ENCODE measurements at regions not wholly inside any gene's neighbourhood (a gene's known extent, or its start where the extent isn't known, plus 50 kb on each side); places are given as distances from the start of the nearest gene placed in this dataset.

DNA sequence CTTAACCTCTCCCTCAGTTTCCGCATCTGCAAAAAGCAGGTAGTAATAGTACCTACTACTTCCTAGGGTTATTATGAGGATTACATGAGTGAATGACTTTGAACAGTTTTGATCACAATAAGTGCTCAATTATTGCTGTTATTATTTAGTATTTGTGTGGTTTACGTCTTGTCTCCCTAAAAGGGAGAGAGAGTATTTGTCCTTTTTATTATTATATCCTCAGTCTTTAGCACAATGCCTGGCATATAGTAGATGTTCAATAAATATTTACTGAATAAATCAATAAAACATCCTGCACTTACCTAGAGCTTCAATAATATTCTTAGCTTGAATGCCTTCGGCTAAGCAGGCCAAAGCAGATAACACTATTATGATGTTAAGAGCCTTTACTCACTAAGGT is 160.0 kb downstream of the TANC2 start:
- Mint-ChIP-seq H3K27me3 (no peaks in the 10 kb centered on the region), H3K27ac (no peak overlapping the region), H3K4me3 (no peak overlapping the region), H3K9me3 (peaks cover 0 to 2% (median 0%) of the 10 kb centered on the region in 8 donors), H3K4me1 (no peaks in the 10 kb centered on the region), H3K36me3 (peaks cover 2 to 4% of the 10 kb centered on the region in 2 donors)
- ChIA-PET CTCF (ENCODE audit: partially characterized antibody) (no interaction called here), POLR2A (ENCODE audit: partially characterized antibody) (no interaction called here)
- Histone ChIP-seq H3K27me3 (ENCODE audit: insufficient read depth, low read length) (no peaks in the 10 kb centered on the region), H3K36me3 (ENCODE audit: insufficient read depth, low read length) (no peaks in the 10 kb centered on the region), H3K9me3 (ENCODE audit: control insufficient read depth in 1 of 2, low read length in 2 of 2) (no peaks in the 10 kb centered on the region), H3K4me1 (ENCODE audit: insufficient read depth, low read length) (no peaks in the 10 kb centered on the region), H3K4me3 (ENCODE audit: low read length in 2 of 2) (no peak overlapping the region), H3K27ac (ENCODE audit: low read depth, low read length) (no peak overlapping the region)
- DNase-seq, result no peak
- intact Hi-C loops (cut with micrococcal nuclease), result no loop called here

DNA sequence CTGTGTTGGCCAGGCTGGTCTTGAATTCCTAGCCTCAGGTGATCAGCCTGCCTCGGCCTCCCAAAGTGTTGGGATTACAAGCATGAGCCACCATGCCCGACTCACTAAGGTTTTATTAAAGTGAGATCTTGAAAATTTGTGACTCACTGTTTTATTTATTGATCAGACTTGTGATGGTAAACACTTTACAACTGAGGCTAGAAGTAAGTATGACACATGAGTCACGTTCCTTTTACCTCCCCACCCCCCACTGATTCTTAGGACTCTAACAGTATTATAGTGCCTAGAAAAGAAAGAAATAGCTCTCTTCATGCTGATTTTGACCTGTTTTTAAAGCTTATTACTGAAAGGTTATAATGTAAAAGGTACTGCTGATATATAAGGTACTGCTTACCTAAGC is 160.6 kb downstream of the TANC2 start:
- intact Hi-C loops (cut with micrococcal nuclease), result no loop called here
- DNase-seq, result no peak
- H3K36me3 Mint-ChIP-seq, result peaks cover 2 to 4% of the 10 kb centered on the region in 2 donors
- no peak overlapping the region for H3K27ac ChIP-seq (ENCODE audit: low read depth, low read length)
- H3K4me3 ChIP-seq (ENCODE audit: low read length in 2 of 2), result no peak overlapping the region
- CTCF ChIA-PET (ENCODE audit: partially characterized antibody), result interaction anchor here (1.2 kb wide), 1 partner anchor 11 kb away, joined by 6 read pairs; no protein-coding TSS in a partner anchor
- H3K27ac Mint-ChIP-seq, result no peak overlapping the region
- POLR2A ChIA-PET (ENCODE audit: partially characterized antibody), result no interaction called here
- no peaks in the 10 kb centered on the region for H3K27me3 Mint-ChIP-seq
- H3K4me3 Mint-ChIP-seq, result no peak overlapping the region
- H3K9me3 Mint-ChIP-seq, result peaks cover 0 to 2% (median 0%) of the 10 kb centered on the region in 8 donors
- no peaks in the 10 kb centered on the region for H3K9me3 ChIP-seq (ENCODE audit: control insufficient read depth in 1 of 2, low read length in 2 of 2)
- H3K36me3 ChIP-seq (ENCODE audit: insufficient read depth, low read length), result no peaks in the 10 kb centered on the region
- no peaks in the 10 kb centered on the region for H3K4me1 ChIP-seq (ENCODE audit: insufficient read depth, low read length)
- H3K4me1 Mint-ChIP-seq, result no peaks in the 10 kb centered on the region
- H3K27me3 ChIP-seq (ENCODE audit: insufficient read depth, low read length), result no peaks in the 10 kb centered on the region

DNA sequence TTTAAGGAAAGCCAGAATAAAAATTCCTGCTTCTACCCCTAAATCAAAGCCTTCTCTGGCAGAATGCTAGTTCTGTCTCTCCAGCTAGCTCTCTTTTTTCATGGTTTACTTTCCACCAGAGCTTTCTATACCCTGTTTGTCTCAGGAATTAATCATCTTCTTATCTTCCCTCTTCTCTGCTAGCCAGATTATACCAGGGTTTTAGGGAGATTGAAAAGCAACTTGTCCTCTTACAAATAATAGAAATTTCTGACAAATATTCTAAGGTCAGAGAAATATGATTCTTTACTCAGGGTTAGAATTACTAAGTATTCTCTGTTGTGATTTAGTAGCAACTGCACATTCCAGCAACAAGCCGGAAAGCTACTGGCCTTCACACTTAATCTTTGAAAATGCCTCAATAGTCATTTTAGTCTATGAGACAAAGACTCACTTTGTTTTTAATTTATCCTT is 166.4 kb downstream of the TANC2 start:
- DNase-seq, result no peak
- no peaks in the 10 kb centered on the region for H3K4me1 ChIP-seq (ENCODE audit: insufficient read depth, low read length)
- H3K9me3 Mint-ChIP-seq, result peaks cover 0 to 2% (median 0%) of the 10 kb centered on the region in 8 donors
- no peaks in the 10 kb centered on the region for H3K27me3 ChIP-seq (ENCODE audit: insufficient read depth, low read length)
- H3K4me3 ChIP-seq (ENCODE audit: low read length in 2 of 2), result no peak overlapping the region
- H3K36me3 ChIP-seq (ENCODE audit: insufficient read depth, low read length), result no peaks in the 10 kb centered on the region
- H3K27ac ChIP-seq (ENCODE audit: low read depth, low read length), result no peak overlapping the region
- H3K27ac Mint-ChIP-seq, result no peak overlapping the region
- intact Hi-C loops (cut with micrococcal nuclease), result no loop called here
- H3K4me3 Mint-ChIP-seq, result no peak overlapping the region
- ChIA-PET POLR2A (ENCODE audit: partially characterized antibody) (no interaction called here), CTCF (ENCODE audit: partially characterized antibody) (no interaction called here)
- no peaks in the 10 kb centered on the region for H3K4me1 Mint-ChIP-seq
- no peaks in the 10 kb centered on the region for H3K27me3 Mint-ChIP-seq
- no peaks in the 10 kb centered on the region for H3K9me3 ChIP-seq (ENCODE audit: control insufficient read depth in 1 of 2, low read length in 2 of 2)
- H3K36me3 Mint-ChIP-seq, result peaks cover 0 to 2% of the 10 kb centered on the region in 2 donors

DNA sequence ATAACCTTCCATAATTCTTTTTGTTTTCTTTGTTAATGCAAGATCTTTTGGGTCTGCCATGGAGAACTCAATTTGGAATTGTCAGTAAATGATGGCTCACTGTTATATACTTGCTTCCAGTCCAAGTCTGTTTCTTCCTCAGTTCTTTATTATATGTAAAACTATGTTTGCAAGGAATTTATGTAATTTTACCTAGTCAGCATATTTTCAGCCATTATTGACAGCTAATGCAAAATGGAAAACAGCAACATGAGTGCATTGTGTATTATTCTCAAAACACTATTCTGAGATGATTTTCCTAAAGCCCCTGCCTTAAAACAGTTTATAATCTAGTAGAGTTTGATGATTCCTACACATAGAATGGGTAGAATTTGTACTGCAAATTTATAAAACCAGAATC is 167.5 kb downstream of the TANC2 start:
- Histone ChIP-seq H3K4me1 (ENCODE audit: insufficient read depth, low read length) (no peaks in the 10 kb centered on the region), H3K4me3 (ENCODE audit: low read length in 2 of 2) (no peak overlapping the region), H3K9me3 (ENCODE audit: control insufficient read depth in 1 of 2, low read length in 2 of 2) (no peaks in the 10 kb centered on the region), H3K27me3 (ENCODE audit: insufficient read depth, low read length) (no peaks in the 10 kb centered on the region), H3K36me3 (ENCODE audit: insufficient read depth, low read length) (no peaks in the 10 kb centered on the region), H3K27ac (ENCODE audit: low read depth, low read length) (no peak overlapping the region)
- Mint-ChIP-seq H3K27me3 (no peaks in the 10 kb centered on the region), H3K4me3 (no peak overlapping the region), H3K9me3 (peaks cover 0 to 2% (median 0%) of the 10 kb centered on the region in 8 donors), H3K36me3 (peaks cover 0 to 2% of the 10 kb centered on the region in 2 donors), H3K4me1 (no peaks in the 10 kb centered on the region), H3K27ac (no peak overlapping the region)
- ChIA-PET CTCF (ENCODE audit: partially characterized antibody) (no interaction called here), POLR2A (ENCODE audit: partially characterized antibody) (no interaction called here)
- no peak for DNase-seq
- intact Hi-C loops (cut with micrococcal nuclease), result no loop called here

DNA sequence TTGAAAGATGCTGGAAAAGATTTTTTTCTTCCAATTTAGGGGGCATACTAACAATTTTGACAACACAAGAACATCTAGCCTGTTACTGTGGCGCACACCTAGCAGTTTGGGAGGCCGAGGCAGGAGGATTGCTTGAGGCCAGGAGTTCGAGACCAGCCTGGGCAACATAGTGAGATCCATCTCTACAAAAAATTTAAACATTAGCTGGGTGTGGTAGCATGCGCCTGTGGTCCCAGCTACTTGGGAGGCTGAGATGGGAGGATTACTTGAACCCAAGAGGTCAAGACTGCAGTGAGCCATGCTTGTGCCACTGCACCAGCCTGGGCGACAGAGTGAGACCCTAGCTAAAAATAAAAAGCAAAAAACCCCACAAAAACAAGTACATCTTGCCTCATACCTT is 168.8 kb downstream of the TANC2 start:
- DNase-seq, result no peak
- no peaks in the 10 kb centered on the region for H3K36me3 ChIP-seq (ENCODE audit: insufficient read depth, low read length)
- Mint-ChIP-seq H3K36me3 (no peaks in the 10 kb centered on the region), H3K9me3 (peaks cover 0 to 2% (median 0%) of the 10 kb centered on the region in 8 donors), H3K27ac (no peak overlapping the region), H3K4me3 (no peak overlapping the region), H3K4me1 (no peaks in the 10 kb centered on the region), H3K27me3 (no peaks in the 10 kb centered on the region)
- H3K4me3 ChIP-seq (ENCODE audit: low read length in 2 of 2), result no peak overlapping the region
- no peak overlapping the region for H3K27ac ChIP-seq (ENCODE audit: low read depth, low read length)
- ChIA-PET CTCF (ENCODE audit: partially characterized antibody) (no interaction called here), POLR2A (ENCODE audit: partially characterized antibody) (no interaction called here)
- H3K4me1 ChIP-seq (ENCODE audit: insufficient read depth, low read length), result no peaks in the 10 kb centered on the region
- intact Hi-C loops (cut with micrococcal nuclease), result no loop called here
- H3K9me3 ChIP-seq (ENCODE audit: control insufficient read depth in 1 of 2, low read length in 2 of 2), result no peaks in the 10 kb centered on the region
- no peaks in the 10 kb centered on the region for H3K27me3 ChIP-seq (ENCODE audit: insufficient read depth, low read length)

DNA sequence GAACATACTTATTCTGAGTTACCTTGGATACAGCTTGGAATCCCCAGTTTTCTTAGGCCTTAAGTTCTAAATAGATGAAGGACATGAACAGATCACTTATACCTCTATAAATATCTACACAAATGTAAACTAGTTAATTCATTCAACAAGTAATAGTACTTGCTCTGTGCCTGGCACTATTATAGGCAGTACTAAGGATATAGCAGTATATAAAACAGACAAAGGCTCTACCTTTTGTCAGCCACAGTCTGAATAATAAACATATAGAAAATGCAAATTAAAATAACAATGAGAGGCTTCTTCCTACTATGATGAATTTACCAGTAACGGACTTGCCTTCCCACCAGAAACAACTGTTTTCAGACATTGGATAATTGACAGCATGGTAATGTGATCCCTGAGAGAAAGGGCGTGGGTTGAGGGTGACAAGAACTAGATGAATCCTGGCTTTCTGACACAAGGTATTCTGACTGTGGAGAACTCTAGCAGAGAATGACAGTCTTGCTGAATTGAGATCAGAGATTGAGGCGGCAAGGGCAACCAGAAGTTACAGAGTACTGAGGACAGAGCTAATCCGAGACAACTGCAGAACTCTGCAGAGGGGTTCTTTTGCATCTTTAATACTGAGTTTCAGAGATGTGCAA is 170.5 kb downstream of the TANC2 start:
- Mint-ChIP-seq H3K4me1 (peaks cover 0 to 5% (median 3%) of the 10 kb centered on the region in 4 donors), H3K36me3 (no peaks in the 10 kb centered on the region), H3K27me3 (no peaks in the 10 kb centered on the region), H3K4me3 (no peak overlapping the region), H3K9me3 (no peaks in the 10 kb centered on the region), H3K27ac (no peak overlapping the region)
- no peaks in the 10 kb centered on the region for H3K36me3 ChIP-seq (ENCODE audit: insufficient read depth, low read length)
- no peaks in the 10 kb centered on the region for H3K27me3 ChIP-seq (ENCODE audit: insufficient read depth, low read length)
- ChIA-PET CTCF (ENCODE audit: partially characterized antibody) (no interaction called here), POLR2A (ENCODE audit: partially characterized antibody) (no interaction called here)
- no peaks in the 10 kb centered on the region for H3K9me3 ChIP-seq (ENCODE audit: control insufficient read depth in 1 of 2, low read length in 2 of 2)
- intact Hi-C loops (cut with micrococcal nuclease), result no loop called here
- no peak overlapping the region for H3K27ac ChIP-seq (ENCODE audit: low read depth, low read length)
- no peak overlapping the region for H3K4me3 ChIP-seq (ENCODE audit: low read length in 2 of 2)
- no peak for DNase-seq
- H3K4me1 ChIP-seq (ENCODE audit: insufficient read depth, low read length), result no peaks in the 10 kb centered on the region

DNA sequence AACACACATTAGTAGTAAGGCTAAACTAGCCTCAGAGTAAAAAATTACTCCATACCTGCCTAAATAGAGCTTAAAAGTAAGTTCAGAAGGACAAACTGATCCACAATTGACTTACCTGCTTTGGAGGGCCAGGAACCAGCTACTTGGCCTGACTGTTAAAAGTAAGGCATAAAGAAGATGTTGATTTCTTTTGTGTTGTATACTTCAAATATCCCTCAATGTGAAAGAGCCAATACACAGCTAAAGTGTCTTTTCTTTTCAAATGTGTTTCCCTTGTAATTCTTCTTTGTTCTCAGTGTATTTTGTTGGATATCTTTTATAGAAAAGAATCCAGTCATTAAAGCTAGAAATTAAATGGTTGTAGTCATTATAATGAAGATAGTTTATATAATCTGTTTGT is 171.1 kb downstream of the TANC2 start:
- no peaks in the 10 kb centered on the region for H3K9me3 ChIP-seq (ENCODE audit: control insufficient read depth in 1 of 2, low read length in 2 of 2)
- no peaks in the 10 kb centered on the region for H3K4me1 ChIP-seq (ENCODE audit: insufficient read depth, low read length)
- no peaks in the 10 kb centered on the region for H3K27me3 ChIP-seq (ENCODE audit: insufficient read depth, low read length)
- Mint-ChIP-seq H3K4me1 (peaks cover 0 to 5% (median 3%) of the 10 kb centered on the region in 4 donors), H3K9me3 (no peaks in the 10 kb centered on the region), H3K4me3 (no peak overlapping the region), H3K36me3 (no peaks in the 10 kb centered on the region), H3K27me3 (no peaks in the 10 kb centered on the region), H3K27ac (no peak overlapping the region)
- H3K27ac ChIP-seq (ENCODE audit: low read depth, low read length), result no peak overlapping the region
- no peaks in the 10 kb centered on the region for H3K36me3 ChIP-seq (ENCODE audit: insufficient read depth, low read length)
- ChIA-PET CTCF (ENCODE audit: partially characterized antibody) (interaction anchor here (1.3 kb wide), 1 partner anchor 10 kb away, joined by 6 read pairs; no protein-coding TSS in a partner anchor), POLR2A (ENCODE audit: partially characterized antibody) (no interaction called here)
- intact Hi-C loops (cut with micrococcal nuclease), result no loop called here
- H3K4me3 ChIP-seq (ENCODE audit: low read length in 2 of 2), result no peak overlapping the region
- no peak for DNase-seq

DNA sequence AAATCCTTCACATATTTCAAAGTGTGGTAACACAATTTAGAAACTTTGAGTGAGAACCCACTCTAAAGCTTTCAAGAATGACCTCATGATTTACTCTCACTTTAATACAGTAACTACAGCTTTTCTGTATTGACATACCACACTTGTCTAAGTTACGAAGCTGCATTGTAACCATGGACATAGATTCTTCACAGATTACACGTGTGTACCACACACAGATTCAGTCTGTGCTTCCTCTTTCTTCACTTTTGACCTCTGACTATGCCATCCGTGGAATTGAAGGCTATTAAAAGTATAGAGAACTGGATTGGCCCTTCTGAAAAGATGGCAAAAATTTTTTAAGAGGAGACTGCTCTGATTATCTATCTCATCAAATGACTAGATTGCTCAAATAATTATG is 172.7 kb downstream of the TANC2 start:
- Mint-ChIP-seq H3K27me3 (no peaks in the 10 kb centered on the region), H3K9me3 (no peaks in the 10 kb centered on the region), H3K27ac (no peak overlapping the region), H3K4me1 (peaks cover 0 to 5% (median 3%) of the 10 kb centered on the region in 4 donors), H3K4me3 (no peak overlapping the region), H3K36me3 (no peaks in the 10 kb centered on the region)
- H3K4me3 ChIP-seq (ENCODE audit: low read length in 2 of 2), result no peak overlapping the region
- ChIA-PET POLR2A (ENCODE audit: partially characterized antibody) (no interaction called here), CTCF (ENCODE audit: partially characterized antibody) (no interaction called here)
- H3K27ac ChIP-seq (ENCODE audit: low read depth, low read length), result no peak overlapping the region
- H3K4me1 ChIP-seq (ENCODE audit: insufficient read depth, low read length), result no peaks in the 10 kb centered on the region
- H3K27me3 ChIP-seq (ENCODE audit: insufficient read depth, low read length), result no peaks in the 10 kb centered on the region
- H3K36me3 ChIP-seq (ENCODE audit: insufficient read depth, low read length), result no peaks in the 10 kb centered on the region
- intact Hi-C loops (cut with micrococcal nuclease), result no loop called here
- DNase-seq, result no peak
- H3K9me3 ChIP-seq (ENCODE audit: control insufficient read depth in 1 of 2, low read length in 2 of 2), result no peaks in the 10 kb centered on the region

Data from CD4-positive, alpha-beta memory T cell (primary cell).